Mesothelial cell of epicardium (in vitro differentiated cells): ENCODE measurements at regions not wholly inside any gene's neighbourhood (a gene's known extent, or its start where the extent isn't known, plus 50 kb on each side); places are given as distances from the start of the nearest gene placed in this dataset.

Experiments used
- DNase-seq, 2 experiments: peaks; one replicate each; pipeline ENCODE4 v3.0.0; 2021; ENCODE audit warnings: low spot score in 2 of 2; ENCODE audit not compliant: unreplicated experiment in 2 of 2
- H3K27ac Mint-ChIP-seq: 2 replicates; pipeline ENCODE4 v1.8.0; 2021; ENCODE audit warnings: mixed read lengths
- H3K27me3 Mint-ChIP-seq: 2 replicates; pipeline ENCODE4 v1.8.0; 2021; ENCODE audit warnings: low read depth, mixed read lengths
- H3K36me3 Mint-ChIP-seq: 2 replicates; pipeline ENCODE4 v1.8.0; 2021; ENCODE audit warnings: mixed read lengths
- H3K4me1 Mint-ChIP-seq: 2 replicates; pipeline ENCODE4 v1.8.0; 2021; ENCODE audit warnings: mixed read lengths
- H3K4me3 Mint-ChIP-seq: 2 replicates; pipeline ENCODE4 v1.8.0; 2021; ENCODE audit warnings: mild to moderate bottlenecking, moderate library complexity, mixed read lengths
- H3K9me3 Mint-ChIP-seq: 2 replicates; pipeline ENCODE4 v1.8.0; 2021; ENCODE audit warnings: mixed read lengths
- CTCF ChIP-seq: fragments of 200-600 bp; sonication (generic); IDR thresholded peaks from one replicate; pipeline ENCODE4 v1.5.0; 2021; ENCODE audit warnings: antibody characterized with exemption; ENCODE audit not compliant: unreplicated experiment

DNA sequence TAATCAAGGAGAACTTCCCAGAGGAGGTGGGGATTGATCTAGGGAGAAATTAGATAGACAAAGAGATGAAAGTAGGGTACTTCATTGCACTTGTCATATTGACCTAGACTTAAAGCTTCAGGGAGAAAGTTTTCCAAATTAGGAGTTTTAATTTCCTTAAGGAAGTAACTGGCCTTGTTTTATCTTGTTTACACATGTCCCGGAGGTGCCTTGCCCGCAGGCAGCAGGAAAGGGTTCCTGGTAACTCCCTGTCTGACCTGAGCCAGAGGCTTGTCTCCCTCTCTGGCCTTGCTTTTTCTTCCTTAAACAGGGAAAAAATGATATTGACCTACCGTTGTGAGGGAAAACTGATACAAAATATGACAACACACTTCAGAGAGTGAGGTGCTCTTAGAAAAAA is 181.6 kb downstream of the EVX1 start:
- peaks cover 6% of the 10 kb centered on the region for H3K9me3 Mint-ChIP-seq
- no peak overlapping the region for H3K4me3 Mint-ChIP-seq
- no peak for TF ChIP-seq CTCF
- H3K27me3 Mint-ChIP-seq: no peaks in the 10 kb centered on the region
- no peaks in the 10 kb centered on the region for H3K36me3 Mint-ChIP-seq
- H3K4me1 Mint-ChIP-seq: no peaks in the 10 kb centered on the region
- no peak overlapping the region for H3K27ac Mint-ChIP-seq
- no peak for DNase-seq

DNA sequence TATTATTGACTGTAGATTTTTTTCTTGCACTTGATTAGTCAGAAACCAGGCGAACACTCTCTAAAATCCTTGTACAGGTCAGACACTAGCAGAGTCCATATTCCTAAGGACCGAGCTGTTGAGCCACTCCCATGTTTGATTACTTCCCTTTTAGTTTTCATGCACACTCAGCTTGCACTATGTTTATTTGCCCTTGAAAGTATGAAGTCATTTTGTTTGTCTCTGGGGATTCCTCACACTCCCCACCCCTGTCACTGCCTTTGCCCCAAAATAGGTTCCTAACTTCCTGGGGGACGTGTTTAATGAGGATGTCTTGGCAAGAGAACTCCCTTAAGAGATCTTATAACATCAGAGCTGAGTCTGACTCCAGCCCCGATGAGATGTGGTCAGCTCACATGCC is 182.1 kb downstream of the EVX1 start:
- H3K27ac Mint-ChIP-seq: no peak overlapping the region
- no peak for TF ChIP-seq CTCF
- peaks cover 6% of the 10 kb centered on the region for H3K9me3 Mint-ChIP-seq
- H3K4me3 Mint-ChIP-seq: no peak overlapping the region
- no peaks in the 10 kb centered on the region for H3K27me3 Mint-ChIP-seq
- no peaks in the 10 kb centered on the region for H3K36me3 Mint-ChIP-seq
- H3K4me1 Mint-ChIP-seq: no peaks in the 10 kb centered on the region
- DNase-seq: no peak

GRCh38 chr7:27427416-27427815 is 184.8 kb downstream of the EVX1 start:
- Mint-ChIP-seq H3K9me3 (peaks cover 6% of the 10 kb centered on the region), H3K4me1 (no peaks in the 10 kb centered on the region), H3K36me3 (no peaks in the 10 kb centered on the region), H3K4me3 (no peak overlapping the region), H3K27me3 (no peaks in the 10 kb centered on the region), H3K27ac (no peak overlapping the region)
- no peak for TF ChIP-seq CTCF
- no peak for DNase-seq

DNA sequence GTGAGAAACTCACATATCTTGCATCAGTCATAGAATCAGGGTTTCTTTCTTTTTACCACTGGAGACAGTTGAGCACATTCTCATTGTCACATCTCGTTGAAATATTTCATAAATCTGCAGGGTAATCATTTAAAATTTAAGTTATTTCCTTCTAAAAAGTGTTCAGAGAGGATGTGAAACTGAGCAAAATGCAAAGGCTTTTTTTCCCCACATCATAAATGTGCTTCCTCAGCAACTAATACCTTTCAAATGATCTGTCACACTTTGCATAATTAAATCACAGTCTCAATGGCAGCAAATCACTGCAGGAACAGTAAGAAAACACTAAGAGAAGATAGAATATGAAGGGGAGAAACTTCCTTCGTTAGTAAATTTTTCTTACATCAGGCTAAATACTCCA is 187.5 kb downstream of the EVX1 start:
- H3K27me3 Mint-ChIP-seq: no peaks in the 10 kb centered on the region
- no peak overlapping the region for H3K27ac Mint-ChIP-seq
- DNase-seq: no peak
- no peak overlapping the region for H3K4me3 Mint-ChIP-seq
- no peak for TF ChIP-seq CTCF
- peaks cover 6% of the 10 kb centered on the region for H3K9me3 Mint-ChIP-seq
- H3K36me3 Mint-ChIP-seq: no peaks in the 10 kb centered on the region
- peaks cover 10% of the 10 kb centered on the region for H3K4me1 Mint-ChIP-seq

DNA sequence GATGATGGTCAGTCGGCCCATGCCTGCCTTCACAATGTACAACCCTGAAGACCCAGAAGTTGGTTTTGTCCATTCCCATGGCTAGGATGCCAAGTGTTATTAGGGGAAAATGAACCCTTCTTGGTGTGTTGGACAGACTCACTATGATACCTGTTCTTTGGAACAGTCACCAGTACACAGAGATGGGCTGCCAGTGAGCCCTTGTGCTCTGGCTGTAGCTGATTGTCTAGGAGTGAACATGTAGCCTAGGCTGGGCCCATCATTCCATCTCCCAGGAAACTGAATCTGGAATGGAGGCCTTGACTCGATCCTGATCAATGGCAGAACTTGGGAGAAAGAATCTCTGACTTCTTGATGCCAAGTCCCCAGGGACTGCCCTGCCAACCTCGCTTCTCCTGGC is 188.9 kb downstream of the EVX1 start:
- DNase-seq: no peak
- H3K27ac Mint-ChIP-seq: no peak overlapping the region
- H3K4me3 Mint-ChIP-seq: no peak overlapping the region
- peaks cover 14% of the 10 kb centered on the region for H3K4me1 Mint-ChIP-seq
- TF ChIP-seq CTCF: no peak
- H3K9me3 Mint-ChIP-seq: no peaks in the 10 kb centered on the region
- H3K27me3 Mint-ChIP-seq: no peaks in the 10 kb centered on the region
- no peaks in the 10 kb centered on the region for H3K36me3 Mint-ChIP-seq

DNA sequence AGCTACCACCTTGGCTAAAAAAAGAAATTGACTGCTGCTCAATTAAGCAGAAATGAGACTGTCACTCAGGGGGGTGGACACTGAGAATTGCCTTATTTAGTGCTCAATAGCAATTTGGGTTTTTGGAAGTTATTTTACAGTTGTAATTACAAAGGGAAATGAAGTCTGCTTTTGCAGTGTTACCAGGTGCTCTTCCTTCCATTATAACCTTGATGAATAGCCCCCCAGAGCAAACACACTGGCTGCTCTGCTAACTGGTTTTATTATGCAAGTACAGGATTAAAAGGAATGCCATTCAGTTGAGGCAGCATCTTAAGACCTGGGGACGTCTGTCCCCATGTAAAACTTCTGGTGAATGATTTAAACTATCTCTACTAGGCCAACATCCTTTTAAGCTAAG is 191.0 kb downstream of the EVX1 start:
- Mint-ChIP-seq H3K27me3 (no peaks in the 10 kb centered on the region), H3K9me3 (no peaks in the 10 kb centered on the region), H3K4me1 (peaks cover 16% of the 10 kb centered on the region), H3K27ac (no peak overlapping the region), H3K4me3 (no peak overlapping the region), H3K36me3 (no peaks in the 10 kb centered on the region)
- TF ChIP-seq CTCF: no peak
- no peak for DNase-seq
